ENCODE measurements at regions not wholly inside any gene's neighbourhood (a gene's known extent, or its start where the extent isn't known, plus 50 kb on each side); places are given as distances from the start of the nearest gene placed in this dataset.

- no peak for TF ChIP-seq EZH2 (IDR thresholded peaks at IDR 0.05; ENCODE audit: low read depth, unreplicated experiment)
- no peak for TF ChIP-seq CTCF (conservative IDR thresholded peaks at IDR 0.05; ENCODE audit: low read depth in 2 of 2)
- TF ChIP-seq POLR2AphosphoS5 (IDR thresholded peaks at IDR 0.05; ENCODE audit: low read depth): no peak
- no peak for TF ChIP-seq EZH2phosphoT487 (IDR thresholded peaks at IDR 0.05; ENCODE audit: unreplicated experiment)
- TF ChIP-seq ZNF462 (CRISPR knock-in tag; IDR thresholded peaks at IDR 0.05): no peak
- TF ChIP-seq JUNB (IDR thresholded peaks at IDR 0.05; ENCODE audit: unreplicated experiment): no peak
- no peak for TF ChIP-seq ETS1 (IDR thresholded peaks at IDR 0.05)
- TF ChIP-seq ZNF331 (CRISPR knock-in tag; IDR thresholded peaks at IDR 0.05; ENCODE audit: low read depth): no peak
- no peak for TF ChIP-seq REST (IDR thresholded peaks at IDR 0.05; ENCODE audit: unreplicated experiment)
- no peak for TF ChIP-seq CREB1 (CRISPR knock-in tag; IDR thresholded peaks at IDR 0.05; ENCODE audit: low read depth)
- no peak for TF ChIP-seq ZNF114 (CRISPR knock-in tag; IDR thresholded peaks at IDR 0.05)
- no peak for TF ChIP-seq NANOG (IDR thresholded peaks at IDR 0.05; ENCODE audit: borderline replicate concordance)
- no peak for TF ChIP-seq STAT1 (IDR thresholded peaks at IDR 0.05; ENCODE audit: unreplicated experiment)
Observed at GRCh38 chr2:64273524-64274398, 129.5 kb upstream of the PELI1 start.

All from GM23338 (cell line).